ENCODE measurements at regions not wholly inside any gene's neighbourhood (a gene's known extent, or its start where the extent isn't known, plus 50 kb on each side); places are given as distances from the start of the nearest gene placed in this dataset.

- Histone ChIP-seq H3K9ac (ENCODE audit: low read depth, low read length) (no peak overlapping the region), H3K9me3 (ENCODE audit: insufficient read depth, low read depth, low read length) (peaks cover 4% of the 10 kb centered on the region; the same call in 1 of the 2 replicates), H3K4me1 (ENCODE audit: insufficient read depth, low read length) (no peaks in the 10 kb centered on the region), H3K27me3 (ENCODE audit: insufficient read depth, low read length) (no peaks in the 10 kb centered on the region), H3K4me3 (ENCODE audit: low read length) (no peak overlapping the region), H3K36me3 (ENCODE audit: insufficient read depth, low read depth, low read length) (no peaks in the 10 kb centered on the region), H3K27ac (ENCODE audit: low read length) (no peak overlapping the region)
These were observed 284.0 kb upstream of the RAB6C start for GRCh38 chr2:129695496-129695895.

GRCh38 chr2:129698593-129698992 is 280.9 kb upstream of the RAB6C start:
- no peaks in the 10 kb centered on the region for H3K27me3 ChIP-seq (ENCODE audit: insufficient read depth, low read length)
- no peak overlapping the region for H3K27ac ChIP-seq (ENCODE audit: low read length)
- H3K9ac ChIP-seq (ENCODE audit: low read depth, low read length): no peak overlapping the region
- H3K4me1 ChIP-seq (ENCODE audit: insufficient read depth, low read length): no peaks in the 10 kb centered on the region
- H3K9me3 ChIP-seq (ENCODE audit: insufficient read depth, low read depth, low read length): no peaks in the 10 kb centered on the region
- no peaks in the 10 kb centered on the region for H3K36me3 ChIP-seq (ENCODE audit: insufficient read depth, low read depth, low read length)
- H3K4me3 ChIP-seq (ENCODE audit: low read length): no peak overlapping the region

- no peak overlapping the region for H3K27ac ChIP-seq (ENCODE audit: low read length)
- no peak overlapping the region for H3K9ac ChIP-seq (ENCODE audit: low read depth, low read length)
- no peaks in the 10 kb centered on the region for H3K27me3 ChIP-seq (ENCODE audit: insufficient read depth, low read length)
- H3K4me1 ChIP-seq (ENCODE audit: insufficient read depth, low read length): peaks cover 4% of the 10 kb centered on the region; the same call in 1 of the 2 replicates
- no peaks in the 10 kb centered on the region for H3K36me3 ChIP-seq (ENCODE audit: insufficient read depth, low read depth, low read length)
- no peaks in the 10 kb centered on the region for H3K9me3 ChIP-seq (ENCODE audit: insufficient read depth, low read depth, low read length)
- H3K4me3 ChIP-seq (ENCODE audit: low read length): no peak overlapping the region
These were observed 279.5 kb upstream of the RAB6C start for GRCh38 chr2:129699781-129700573.

- no peaks in the 10 kb centered on the region for H3K36me3 ChIP-seq (ENCODE audit: insufficient read depth, low read depth, low read length)
- H3K4me1 ChIP-seq (ENCODE audit: insufficient read depth, low read length): peaks cover 4% of the 10 kb centered on the region; the same call in 1 of the 2 replicates
- no peak overlapping the region for H3K27ac ChIP-seq (ENCODE audit: low read length)
- no peak overlapping the region for H3K9ac ChIP-seq (ENCODE audit: low read depth, low read length)
- no peaks in the 10 kb centered on the region for H3K27me3 ChIP-seq (ENCODE audit: insufficient read depth, low read length)
- H3K9me3 ChIP-seq (ENCODE audit: insufficient read depth, low read depth, low read length): no peaks in the 10 kb centered on the region
- H3K4me3 ChIP-seq (ENCODE audit: low read length): no peak overlapping the region
These were observed 276.9 kb upstream of the RAB6C start for GRCh38 chr2:129702416-129703176.

- no peaks in the 10 kb centered on the region for H3K9me3 ChIP-seq (ENCODE audit: insufficient read depth, low read depth, low read length)
- H3K4me1 ChIP-seq (ENCODE audit: insufficient read depth, low read length): peaks cover 10% of the 10 kb centered on the region; the same call in 1 of the 2 replicates
- H3K4me3 ChIP-seq (ENCODE audit: low read length): no peak overlapping the region
- H3K27ac ChIP-seq (ENCODE audit: low read length): no peak overlapping the region
- no peaks in the 10 kb centered on the region for H3K36me3 ChIP-seq (ENCODE audit: insufficient read depth, low read depth, low read length)
- H3K9ac ChIP-seq (ENCODE audit: low read depth, low read length): no peak overlapping the region
- no peaks in the 10 kb centered on the region for H3K27me3 ChIP-seq (ENCODE audit: insufficient read depth, low read length)
These were observed 274.4 kb upstream of the RAB6C start for GRCh38 chr2:129705085-129705484.

- H3K27ac ChIP-seq (ENCODE audit: low read length): no peak overlapping the region
- H3K9ac ChIP-seq (ENCODE audit: low read depth, low read length): no peak overlapping the region
These were observed 271.7 kb upstream of the RAB6C start for GRCh38 chr2:129707800-129708199.

GRCh38 chr2:129708221-129708967 is 271.1 kb upstream of the RAB6C start:
- H3K27ac ChIP-seq (ENCODE audit: low read length): no peak overlapping the region
- H3K9me3 ChIP-seq (ENCODE audit: insufficient read depth, low read depth, low read length): no peaks in the 10 kb centered on the region
- peaks cover 10% of the 10 kb centered on the region; the same call in 1 of the 2 replicates for H3K4me1 ChIP-seq (ENCODE audit: insufficient read depth, low read length)
- H3K27me3 ChIP-seq (ENCODE audit: insufficient read depth, low read length): no peaks in the 10 kb centered on the region
- H3K36me3 ChIP-seq (ENCODE audit: insufficient read depth, low read depth, low read length): no peaks in the 10 kb centered on the region
- H3K4me3 ChIP-seq (ENCODE audit: low read length): no peak overlapping the region
- H3K9ac ChIP-seq (ENCODE audit: low read depth, low read length): no peak overlapping the region

More at GRCh38 chr2:129707800-129708199, 271.7 kb upstream of the RAB6C start:
- Histone ChIP-seq H3K4me1 (ENCODE audit: insufficient read depth, low read length) (peaks cover 10% of the 10 kb centered on the region; the same call in 1 of the 2 replicates), H3K36me3 (ENCODE audit: insufficient read depth, low read depth, low read length) (no peaks in the 10 kb centered on the region), H3K4me3 (ENCODE audit: low read length) (no peak overlapping the region), H3K27me3 (ENCODE audit: insufficient read depth, low read length) (no peaks in the 10 kb centered on the region), H3K9me3 (ENCODE audit: insufficient read depth, low read depth, low read length) (no peaks in the 10 kb centered on the region)

GRCh38 chr2:129709001-129709955 is 270.2 kb upstream of the RAB6C start:
- Histone ChIP-seq H3K27me3 (ENCODE audit: insufficient read depth, low read length) (no peaks in the 10 kb centered on the region), H3K4me3 (ENCODE audit: low read length) (no peak overlapping the region), H3K36me3 (ENCODE audit: insufficient read depth, low read depth, low read length) (no peaks in the 10 kb centered on the region), H3K9me3 (ENCODE audit: insufficient read depth, low read depth, low read length) (no peaks in the 10 kb centered on the region), H3K4me1 (ENCODE audit: insufficient read depth, low read length) (peaks cover 7% of the 10 kb centered on the region; the same call in 1 of the 2 replicates), H3K27ac (ENCODE audit: low read length) (no peak overlapping the region), H3K9ac (ENCODE audit: low read depth, low read length) (no peak overlapping the region)

GRCh38 chr2:129709956-129710598 is 269.4 kb upstream of the RAB6C start:
- no peak overlapping the region for H3K9ac ChIP-seq (ENCODE audit: low read depth, low read length)
- H3K9me3 ChIP-seq (ENCODE audit: insufficient read depth, low read depth, low read length): no peaks in the 10 kb centered on the region
- H3K27me3 ChIP-seq (ENCODE audit: insufficient read depth, low read length): no peaks in the 10 kb centered on the region
- H3K4me3 ChIP-seq (ENCODE audit: low read length): no peak overlapping the region
- no peak overlapping the region for H3K27ac ChIP-seq (ENCODE audit: low read length)
- H3K4me1 ChIP-seq (ENCODE audit: insufficient read depth, low read length): peaks cover 6% of the 10 kb centered on the region; the same call in 1 of the 2 replicates
- H3K36me3 ChIP-seq (ENCODE audit: insufficient read depth, low read depth, low read length): no peaks in the 10 kb centered on the region

GRCh38 chr2:129710670-129711495 is 268.6 kb upstream of the RAB6C start:
- H3K36me3 ChIP-seq (ENCODE audit: insufficient read depth, low read depth, low read length): no peaks in the 10 kb centered on the region
- H3K4me3 ChIP-seq (ENCODE audit: low read length): no peak overlapping the region
- no peak overlapping the region for H3K9ac ChIP-seq (ENCODE audit: low read depth, low read length)
- H3K27me3 ChIP-seq (ENCODE audit: insufficient read depth, low read length): no peaks in the 10 kb centered on the region
- H3K4me1 ChIP-seq (ENCODE audit: insufficient read depth, low read length): peaks cover 6% of the 10 kb centered on the region; the same call in 1 of the 2 replicates
- H3K9me3 ChIP-seq (ENCODE audit: insufficient read depth, low read depth, low read length): no peaks in the 10 kb centered on the region
- H3K27ac ChIP-seq (ENCODE audit: low read length): no peak overlapping the region
